ENCODE measurements at regions not wholly inside any gene's neighbourhood (a gene's known extent, or its start where the extent isn't known, plus 50 kb on each side); places are given as distances from the start of the nearest gene placed in this dataset.
A peak's percentile ranks its signal among the peaks of the same experiment; 100 is the strongest.

DNA sequence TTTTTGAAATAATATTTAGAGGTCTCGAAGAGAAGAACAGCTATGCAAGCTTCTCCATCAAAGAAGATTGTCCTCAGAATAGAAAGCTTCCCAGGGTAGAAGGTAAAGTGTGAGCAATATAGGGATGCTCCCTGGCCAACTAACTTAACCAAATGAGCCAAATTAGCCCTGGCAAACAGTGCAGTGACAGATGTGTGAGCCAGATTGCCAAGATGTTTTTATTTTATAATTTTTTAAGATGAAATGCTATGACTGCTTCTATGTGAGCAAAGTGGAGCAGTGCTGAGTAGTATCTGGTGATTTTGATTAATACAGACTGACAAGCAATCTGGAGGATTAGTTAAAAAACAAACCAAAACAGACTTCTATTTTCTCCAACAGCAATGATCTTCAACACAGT, 202.1 kb downstream of the NOVA1 start:
- DNase-seq (ENCODE audit: low spot score) = no peak

- DNase-seq (ENCODE audit: low spot score) = peak; percentile 75
Observed at GRCh38 chr14:26394150-26394810, 203.6 kb downstream of the NOVA1 start.

DNA sequence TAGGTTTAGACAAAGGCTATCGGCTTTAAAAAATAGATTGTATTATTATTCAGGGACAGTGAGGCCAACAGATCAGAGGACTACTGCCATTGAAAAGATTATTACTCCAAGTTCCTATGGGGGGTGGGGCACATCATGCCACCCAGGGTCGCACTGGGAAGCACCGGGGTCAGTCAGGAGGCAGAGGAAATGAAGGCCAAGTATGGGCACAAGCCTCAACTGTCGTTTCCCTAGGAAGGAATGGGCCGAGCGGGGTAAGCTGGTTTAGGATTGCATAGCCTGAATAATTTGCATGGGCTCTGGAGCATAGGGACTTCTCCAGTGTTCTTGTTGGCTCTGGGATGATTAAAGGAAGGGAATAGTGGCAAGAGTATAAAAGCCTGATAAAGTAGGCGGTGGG, 205.3 kb downstream of the NOVA1 start:
- no peak for DNase-seq (ENCODE audit: low spot score)

- peak; percentile 87 for DNase-seq (ENCODE audit: low spot score)
Observed at GRCh38 chr14:26389646-26390508, 208.0 kb downstream of the NOVA1 start.

- DNase-seq (ENCODE audit: low spot score) = no peak
Observed at GRCh38 chr14:26385310-26385709, 212.5 kb downstream of the NOVA1 start.

DNA sequence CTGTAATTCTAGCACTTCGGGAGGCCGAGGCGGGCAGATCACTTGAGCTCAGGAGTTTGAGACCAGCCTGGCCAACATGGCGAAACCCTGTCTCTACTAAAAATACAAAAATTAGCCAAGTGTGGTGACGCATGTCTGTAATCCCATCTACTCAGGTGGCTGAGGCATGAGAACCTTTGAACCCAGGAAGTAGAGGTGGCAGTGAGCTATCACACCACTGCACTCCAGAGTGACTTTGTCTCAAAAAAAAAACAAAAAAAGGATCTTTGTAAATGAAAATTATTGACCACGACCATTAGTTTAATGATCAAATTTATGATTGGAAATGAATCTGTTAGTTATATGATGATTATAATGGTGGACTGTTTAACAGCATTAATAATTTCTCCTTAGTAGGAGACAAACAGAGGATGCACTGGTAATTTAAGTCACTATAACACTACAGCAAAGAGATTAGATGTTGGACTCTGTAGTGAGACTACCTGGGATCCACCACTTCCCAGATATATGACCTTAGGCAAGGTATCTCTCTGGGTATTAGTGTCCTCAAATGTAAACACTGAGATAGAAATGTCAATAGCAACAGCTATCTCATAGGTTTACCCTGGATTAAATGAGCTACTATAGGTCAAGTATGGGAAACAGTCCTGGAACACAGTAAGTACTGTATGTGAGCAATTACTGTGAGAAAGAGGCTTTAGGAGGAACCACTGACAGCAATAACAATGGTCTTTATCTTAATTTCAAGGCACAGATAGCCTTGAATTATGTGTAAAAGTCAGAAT, 214.7 kb downstream of the NOVA1 start:
- DNase-seq (ENCODE audit: low spot score) = no peak

- DNase-seq (ENCODE audit: low spot score) = no peak
Observed at GRCh38 chr14:26381405-26381804, 216.4 kb downstream of the NOVA1 start.

DNA sequence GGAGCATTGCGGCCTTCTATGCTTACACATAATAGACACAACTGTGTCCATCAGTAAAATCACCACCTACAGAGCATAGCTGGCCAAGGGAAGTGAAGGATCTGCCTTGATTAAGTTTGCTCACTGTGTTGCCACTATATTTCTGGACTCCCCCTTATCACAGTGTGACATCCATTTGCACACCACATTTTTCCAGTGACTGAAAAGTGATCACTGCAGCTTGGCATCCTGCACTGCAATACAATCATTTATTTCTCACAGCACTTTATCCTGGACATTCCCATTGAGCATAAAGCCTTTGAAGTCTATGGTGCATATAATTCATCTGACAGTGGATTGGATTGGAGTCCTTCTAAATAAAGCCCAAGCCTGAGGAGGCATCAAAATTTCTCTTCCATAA, 217.2 kb downstream of the NOVA1 start:
- DNase-seq (ENCODE audit: low spot score) = no peak

DNA sequence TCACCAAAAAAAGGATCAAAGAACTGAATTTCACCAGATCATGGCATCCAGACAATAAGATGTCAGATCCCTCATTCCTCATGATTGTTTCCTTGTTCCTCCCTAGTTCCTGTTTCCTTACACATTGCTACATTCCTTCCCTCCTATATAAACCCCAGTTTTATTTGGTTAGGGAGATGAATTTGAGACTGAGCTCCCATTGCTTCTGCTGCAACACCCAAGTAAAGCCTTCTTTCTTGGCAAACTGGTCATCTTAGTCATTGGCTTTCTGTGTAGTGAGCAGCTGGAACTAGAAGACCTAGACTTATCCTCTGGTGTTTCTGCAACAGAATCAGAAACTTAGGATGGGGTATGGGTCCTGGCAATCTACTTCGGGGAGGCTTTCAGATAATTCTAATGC, 217.9 kb downstream of the NOVA1 start:
- no peak for DNase-seq (ENCODE audit: low spot score)

DNA sequence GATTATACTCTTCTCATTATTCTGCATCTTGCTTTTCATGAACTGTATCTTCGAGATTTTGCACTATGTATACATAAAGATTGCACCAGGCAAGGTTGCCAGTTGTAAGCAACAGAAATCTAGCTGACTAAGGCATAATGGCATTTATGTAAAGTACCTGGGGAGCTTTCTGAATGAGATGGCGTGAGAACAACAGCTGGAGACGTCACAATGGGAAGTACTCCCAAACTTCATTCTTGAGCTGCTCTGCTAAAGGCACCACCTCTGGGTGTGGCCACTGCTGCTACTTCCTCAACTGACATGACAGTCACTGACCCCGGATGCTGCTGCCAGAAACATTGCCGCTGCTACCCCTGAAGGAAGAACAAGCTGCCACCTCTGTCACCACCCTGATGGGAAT, 220.7 kb downstream of the NOVA1 start:
- DNase-seq (ENCODE audit: low spot score) = no peak

DNA sequence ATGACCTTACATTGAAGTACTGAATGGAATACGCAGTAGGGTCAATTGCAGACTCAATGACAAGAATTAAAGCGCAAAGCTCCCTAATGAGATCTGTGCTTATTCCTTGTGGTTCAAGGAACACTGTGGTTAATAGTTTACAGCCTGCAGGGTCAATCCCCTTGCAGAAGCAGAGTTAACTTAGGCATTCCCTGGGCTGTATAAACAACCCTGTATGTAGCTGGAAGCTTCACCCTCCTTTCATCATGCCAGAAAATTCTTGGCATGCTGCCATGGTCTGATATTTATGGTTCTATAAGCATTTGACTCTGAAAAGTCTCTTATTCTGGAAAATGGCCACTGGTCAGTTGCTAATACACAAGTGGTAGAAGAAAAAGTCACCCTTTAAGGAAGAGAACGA, 227.7 kb downstream of the NOVA1 start:
- DNase-seq (ENCODE audit: low spot score) = peak; percentile 64

DNA sequence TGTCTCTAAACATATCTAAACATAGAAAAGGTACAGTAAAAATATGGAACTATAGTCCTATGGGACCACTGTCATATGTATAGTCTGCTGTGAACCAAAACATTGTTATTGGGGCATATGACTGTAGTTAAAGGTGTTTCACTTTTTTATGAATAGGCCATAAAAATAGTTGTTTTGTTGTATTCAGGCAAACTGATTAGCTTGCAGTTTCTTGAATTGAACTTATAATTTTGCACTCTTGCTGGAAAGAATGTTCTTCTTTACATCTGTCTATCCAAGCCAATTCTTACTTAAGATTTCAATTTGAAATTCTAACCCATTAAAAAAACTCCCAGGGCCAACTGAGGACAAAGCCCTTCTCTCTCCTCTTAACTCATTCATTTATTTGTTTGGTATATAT, 234.1 kb downstream of the NOVA1 start:
- no peak for DNase-seq (ENCODE audit: low spot score)

GRCh38 chr14:26344596-26344995, 253.2 kb downstream of the NOVA1 start:
- DNase-seq (ENCODE audit: low spot score) = no peak

DNA sequence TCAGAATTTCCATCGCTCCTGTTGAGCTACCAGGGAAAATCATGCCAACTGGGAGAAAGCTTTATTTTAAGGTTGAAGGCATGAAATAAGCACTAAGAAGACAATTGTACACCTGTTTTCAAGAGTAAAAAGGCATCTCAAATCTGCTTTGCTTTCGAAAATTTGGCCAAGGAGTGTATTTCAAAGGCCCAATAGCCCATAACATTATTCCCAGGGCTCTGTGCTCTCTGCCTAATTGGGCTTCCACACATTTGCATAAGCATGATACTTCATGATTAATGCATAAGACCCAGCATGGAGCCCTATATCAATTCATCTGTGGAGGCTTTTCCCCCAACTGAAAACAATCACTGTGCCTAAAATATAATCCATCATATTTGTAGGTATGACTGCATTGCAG, 258.5 kb downstream of the NOVA1 start:
- no peak for DNase-seq (ENCODE audit: low spot score)

GRCh38 chr14:26338231-26338630, 259.6 kb downstream of the NOVA1 start:
- no peak for DNase-seq (ENCODE audit: low spot score)

DNA sequence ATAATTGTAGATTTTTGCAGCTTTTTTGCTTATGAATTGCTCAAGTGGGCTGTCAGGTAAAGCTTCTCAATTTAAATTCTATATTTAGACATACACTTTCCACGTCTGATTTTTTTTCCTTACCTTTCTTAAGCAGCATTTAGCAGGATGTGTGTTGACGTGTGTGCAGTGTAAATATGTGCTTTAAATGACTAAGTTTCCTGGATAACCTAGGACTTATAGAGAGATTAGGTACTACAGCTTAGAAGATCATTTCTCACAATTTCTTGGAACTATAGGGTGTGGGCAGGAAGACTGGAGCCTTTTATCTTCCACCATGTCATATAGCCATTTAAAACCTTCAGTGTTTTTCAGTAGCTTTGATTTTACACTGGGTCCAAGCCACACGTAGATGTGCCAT, 263.5 kb downstream of the NOVA1 start:
- no peak for DNase-seq (ENCODE audit: low spot score)

GRCh38 chr14:26332966-26333365, 264.9 kb downstream of the NOVA1 start:
- peak; percentile 36 for DNase-seq (ENCODE audit: low spot score)

- DNase-seq (ENCODE audit: low spot score) = no peak
Observed at GRCh38 chr14:26330982-26331381, 266.9 kb downstream of the NOVA1 start.

GRCh38 chr14:26328791-26329190, 269.0 kb downstream of the NOVA1 start:
- no peak for DNase-seq (ENCODE audit: low spot score)

DNA sequence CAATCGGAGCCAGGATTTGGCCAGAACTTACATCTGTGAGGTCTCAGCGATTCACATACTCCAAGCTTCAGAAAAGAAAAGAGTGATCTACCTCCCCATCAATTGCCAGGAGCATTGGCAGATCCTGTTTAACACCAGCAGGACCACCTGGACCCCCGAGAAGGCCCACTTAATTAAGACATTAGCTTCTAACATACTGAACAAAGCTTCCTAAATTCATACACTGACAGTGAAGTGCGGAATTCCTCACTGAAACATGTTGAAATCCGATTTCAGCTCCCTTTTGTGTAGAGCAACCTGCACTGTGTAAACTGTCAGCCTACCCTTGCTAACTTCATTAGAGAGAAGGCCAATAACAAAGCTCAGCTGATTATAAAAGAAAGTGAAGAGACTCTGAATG, 274.0 kb downstream of the NOVA1 start:
- DNase-seq (ENCODE audit: low spot score) = no peak

GRCh38 chr14:26320886-26321285, 276.9 kb downstream of the NOVA1 start:
- DNase-seq (ENCODE audit: low spot score) = no peak

GRCh38 chr14:26319139-26319864, 278.5 kb downstream of the NOVA1 start:
- DNase-seq (ENCODE audit: low spot score) = no peak
